ENCODE measurements at regions not wholly inside any gene's neighbourhood (a gene's known extent, or its start where the extent isn't known, plus 50 kb on each side); places are given as distances from the start of the nearest gene placed in this dataset.
A peak's percentile ranks its signal among the peaks of the same experiment; 100 is the strongest.

GRCh38 chr6:159104931-159105330 lies 60.1 kb upstream of the TAGAP start:
- TF ChIP-seq, protein P1, sequence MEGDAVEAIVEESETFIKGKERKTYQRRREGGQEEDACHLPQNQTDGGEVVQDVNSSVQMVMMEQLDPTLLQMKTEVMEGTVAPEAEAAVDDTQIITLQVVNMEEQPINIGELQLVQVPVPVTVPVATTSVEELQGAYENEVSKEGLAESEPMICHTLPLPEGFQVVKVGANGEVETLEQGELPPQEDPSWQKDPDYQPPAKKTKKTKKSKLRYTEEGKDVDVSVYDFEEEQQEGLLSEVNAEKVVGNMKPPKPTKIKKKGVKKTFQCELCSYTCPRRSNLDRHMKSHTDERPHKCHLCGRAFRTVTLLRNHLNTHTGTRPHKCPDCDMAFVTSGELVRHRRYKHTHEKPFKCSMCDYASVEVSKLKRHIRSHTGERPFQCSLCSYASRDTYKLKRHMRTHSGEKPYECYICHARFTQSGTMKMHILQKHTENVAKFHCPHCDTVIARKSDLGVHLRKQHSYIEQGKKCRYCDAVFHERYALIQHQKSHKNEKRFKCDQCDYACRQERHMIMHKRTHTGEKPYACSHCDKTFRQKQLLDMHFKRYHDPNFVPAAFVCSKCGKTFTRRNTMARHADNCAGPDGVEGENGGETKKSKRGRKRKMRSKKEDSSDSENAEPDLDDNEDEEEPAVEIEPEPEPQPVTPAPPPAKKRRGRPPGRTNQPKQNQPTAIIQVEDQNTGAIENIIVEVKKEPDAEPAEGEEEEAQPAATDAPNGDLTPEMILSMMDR (IDR thresholded peaks at IDR 0.05): no peak
- TF ChIP-seq EZH2 (IDR thresholded peaks at IDR 0.05; ENCODE audit: borderline replicate concordance, insufficient read depth, low read depth, low read length, poor library complexity, severe bottlenecking): no peak
- H3K79me2 ChIP-seq (ENCODE audit: control insufficient read depth, insufficient read depth, low read length): peaks cover 5% of the 10 kb centered on the region
- no peaks in the 10 kb centered on the region for H3K9me3 ChIP-seq (ENCODE audit: control extremely low read depth in 1 of 3, control insufficient read depth in 2 of 3, insufficient read depth in 1 of 3, low read length in 2 of 3)
- H3K9me3 Mint-ChIP-seq (ENCODE audit: insufficient read depth): no peaks in the 10 kb centered on the region
- 5% methylated on average over 5 of the region's 5 CpGs for WGBS (ENCODE audit: insufficient coverage)
- peak overlapping the region; percentile 94 to 99 for H3K27ac ChIP-seq (ENCODE audit: low read length in 2 of 2)
- no peaks in the 10 kb centered on the region for H3K36me3 ChIP-seq (replicated peaks in 1 of 2; ENCODE audit: control extremely low read depth in 1 of 2, control insufficient read depth in 1 of 2, extremely low read depth in 1 of 2, insufficient read depth in 2 of 2, low read length in 1 of 2)
- H2AFZ ChIP-seq (ENCODE audit: insufficient read depth, low read depth, low read length, poor library complexity, severe bottlenecking): peak overlapping the region; percentile 48
- DNase-seq (peak; percentile 91), ATAC-seq (ENCODE audit: low read depth) (peak; percentile 59)
- no peaks in the 10 kb centered on the region for H4K20me1 ChIP-seq (ENCODE audit: control insufficient read depth, insufficient read depth, low read length, poor library complexity, severe bottlenecking)
- H3K27ac Mint-ChIP-seq: peak overlapping the region; percentile 98
- no peaks in the 10 kb centered on the region for H3K27me3 ChIP-seq (replicated peaks in 1 of 4; ENCODE audit: control extremely low read depth in 1 of 4, control insufficient read depth in 3 of 4, insufficient read depth in 4 of 4, low read length in 3 of 4)
- intact Hi-C loops (cut with micrococcal nuclease): loop anchor here (1.0 to 10.0 kb wide), 5 partner anchors 11 to 300 kb away; no protein-coding TSS in a partner anchor
- H3K9ac ChIP-seq (ENCODE audit: low read length): peak overlapping the region; percentile 50
- ChIA-PET POLR2A (interaction anchor here (0.7 to 5.6 kb wide), 12 partner anchors 10 to 235 kb away, joined by 3 to 60 read pairs (median 10); partner anchors contain the start of gene TAGAP), CTCF (interaction anchor here (0.7 to 36.8 kb wide), 21 partner anchors 10 to 550 kb away, joined by 3 to 1002 read pairs (median 8); partner anchors contain the start of genes RSPH3 and TAGAP)
- peak overlapping the region; percentile 73 for H3K4me3 Mint-ChIP-seq
- H3K27me3 Mint-ChIP-seq: no peaks in the 10 kb centered on the region
- H3K4me1 Mint-ChIP-seq: peaks cover 91% of the 10 kb centered on the region
- H3K4me2 ChIP-seq (replicated peaks; ENCODE audit: low read depth, low read length, poor library complexity, severe bottlenecking): peak overlapping the region; percentile 80
- no peak overlapping the region for H3K4me3 ChIP-seq (ENCODE audit: control extremely low read depth in 1 of 5, extremely low read depth in 1 of 5, insufficient read depth in 1 of 5, low read depth in 2 of 5, low read length in 4 of 5)
- peaks cover 76 to 87% of the 10 kb centered on the region in 2 donors for H3K4me1 ChIP-seq (ENCODE audit: control insufficient read depth in 2 of 2, insufficient read depth in 2 of 2, low read length in 2 of 2)

All from B cell (primary cell).